ENCODE measurements at regions not wholly inside any gene's neighbourhood (a gene's known extent, or its start where the extent isn't known, plus 50 kb on each side); places are given as distances from the start of the nearest gene placed in this dataset.
"Not testable (repeated sequence)": the region's sequence is repeated elsewhere in the genome, so short reads cannot be mapped to it uniquely, and the experiment has no call there.

GRCh38 chr6:4358414-4359107 lies 223.2 kb upstream of the ECI2 start:
- Histone ChIP-seq H3K36me3 (replicated peaks; ENCODE audit: low read depth, low read length) (no peaks in the 10 kb centered on the region), H2AFZ (ENCODE audit: low read depth, low read length) (no peak overlapping the region), H3K4me1 (ENCODE audit: low read length) (peaks cover 5% of the 10 kb centered on the region), H4K20me1 (ENCODE audit: insufficient read depth, low read length) (no peaks in the 10 kb centered on the region), H3K4me2 (ENCODE audit: low read length) (no peak overlapping the region), H3K9ac (ENCODE audit: low read length) (no peak overlapping the region), H3K79me2 (ENCODE audit: low read length) (no peaks in the 10 kb centered on the region), H3K27me3 (ENCODE audit: low read depth, low read length) (no peaks in the 10 kb centered on the region), H3K4me3 (ENCODE audit: low read length) (no peak overlapping the region), H3K9me3 (ENCODE audit: insufficient read depth, low read length) (no peaks in the 10 kb centered on the region), H3K27ac (ENCODE audit: low read length) (no peak overlapping the region)
- TF ChIP-seq CTCF (IDR thresholded peaks at IDR 0.05; ENCODE audit: low read depth, low read length), result no peak
- TF ChIP-seq EZH2phosphoT487 (IDR thresholded peaks at IDR 0.05; ENCODE audit: low read depth), result no peak

DNA sequence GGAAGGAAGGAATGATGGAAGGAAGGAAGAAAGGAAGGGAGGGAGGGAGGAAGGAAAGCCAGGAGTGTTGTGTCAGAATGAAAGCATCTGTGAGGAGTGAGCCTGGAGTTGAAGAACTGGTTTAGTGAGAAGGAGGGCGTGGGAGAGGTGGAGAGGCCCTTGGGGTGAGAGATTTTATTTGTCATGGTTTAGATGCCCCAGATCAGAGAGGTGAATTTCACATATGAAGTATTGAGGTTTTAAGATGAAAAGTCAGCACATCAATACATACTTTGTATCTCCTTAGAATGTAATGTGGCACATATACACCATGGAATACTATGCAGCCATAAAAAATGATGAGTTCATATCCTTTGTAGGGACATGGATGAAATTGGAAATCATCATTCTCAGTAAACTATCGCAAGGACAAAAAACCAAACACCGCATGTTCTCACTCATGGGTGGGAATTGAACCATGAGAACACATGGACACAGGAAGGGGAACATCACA lies 222.3 kb upstream of the ECI2 start:
- not testable (repeated sequence) for H3K36me3 ChIP-seq (replicated peaks; ENCODE audit: low read depth, low read length); H3K4me2 ChIP-seq (ENCODE audit: low read length); H3K27ac ChIP-seq (ENCODE audit: low read length); H3K9ac ChIP-seq (ENCODE audit: low read length); H4K20me1 ChIP-seq (ENCODE audit: insufficient read depth, low read length); H3K79me2 ChIP-seq (ENCODE audit: low read length); H3K4me3 ChIP-seq (ENCODE audit: low read length); H3K27me3 ChIP-seq (ENCODE audit: low read depth, low read length); H3K9me3 ChIP-seq (ENCODE audit: insufficient read depth, low read length); H3K4me1 ChIP-seq (ENCODE audit: low read length); H2AFZ ChIP-seq (ENCODE audit: low read depth, low read length)

GRCh38 chr6:4356899-4357659 lies 221.7 kb upstream of the ECI2 start:
- H3K27me3 ChIP-seq (ENCODE audit: low read depth, low read length), result no peaks in the 10 kb centered on the region
- no peak overlapping the region for H3K4me2 ChIP-seq (ENCODE audit: low read length)
- H3K79me2 ChIP-seq (ENCODE audit: low read length), result no peaks in the 10 kb centered on the region

DNA sequence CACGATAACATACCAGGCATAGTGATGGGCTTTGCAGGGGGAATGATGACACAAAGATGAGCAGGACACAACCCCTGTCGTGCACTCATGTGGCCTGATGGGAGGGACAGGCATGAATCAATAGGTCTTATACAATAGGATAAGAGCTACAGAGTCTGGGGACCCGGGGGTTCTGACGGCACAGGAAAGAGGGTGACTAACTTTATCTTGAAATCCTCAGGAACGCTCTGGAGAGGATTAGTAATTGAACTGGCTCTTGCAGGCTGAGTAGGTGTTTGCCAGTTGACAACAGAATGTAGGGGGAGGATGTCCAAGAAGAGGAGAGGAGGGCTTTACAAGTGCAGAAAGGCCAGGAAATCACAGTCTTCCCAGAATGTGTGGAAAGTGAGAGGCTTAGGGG lies 219.9 kb upstream of the ECI2 start:
- TF ChIP-seq CTCF (IDR thresholded peaks at IDR 0.05; ENCODE audit: low read depth, low read length) (no peak), EZH2phosphoT487 (IDR thresholded peaks at IDR 0.05; ENCODE audit: low read depth) (no peak)
- no peaks in the 10 kb centered on the region for H4K20me1 ChIP-seq (ENCODE audit: insufficient read depth, low read length)
- no peak overlapping the region for H2AFZ ChIP-seq (ENCODE audit: low read depth, low read length)
- H3K4me1 ChIP-seq (ENCODE audit: low read length), result peaks cover under 1% of the 10 kb centered on the region; the same call in 1 of the 2 replicates
- H3K27me3 ChIP-seq (ENCODE audit: low read depth, low read length), result no peaks in the 10 kb centered on the region
- H3K79me2 ChIP-seq (ENCODE audit: low read length), result no peaks in the 10 kb centered on the region
- no peaks in the 10 kb centered on the region for H3K9me3 ChIP-seq (ENCODE audit: insufficient read depth, low read length)
- no peak overlapping the region for H3K27ac ChIP-seq (ENCODE audit: low read length)
- no peak overlapping the region for H3K9ac ChIP-seq (ENCODE audit: low read length)
- no peak overlapping the region for H3K4me3 ChIP-seq (ENCODE audit: low read length)
- H3K4me2 ChIP-seq (ENCODE audit: low read length), result no peak overlapping the region
- no peaks in the 10 kb centered on the region for H3K36me3 ChIP-seq (replicated peaks; ENCODE audit: low read depth, low read length)

More at GRCh38 chr6:4356899-4357659, 221.7 kb upstream of the ECI2 start:
- Histone ChIP-seq H2AFZ (ENCODE audit: low read depth, low read length) (no peak overlapping the region), H3K9me3 (ENCODE audit: insufficient read depth, low read length) (no peaks in the 10 kb centered on the region), H3K9ac (ENCODE audit: low read length) (no peak overlapping the region), H3K4me1 (ENCODE audit: low read length) (peaks cover 5% of the 10 kb centered on the region; the same call in 1 of the 2 replicates), H3K27ac (ENCODE audit: low read length) (no peak overlapping the region), H3K4me3 (ENCODE audit: low read length) (no peak overlapping the region), H4K20me1 (ENCODE audit: insufficient read depth, low read length) (no peaks in the 10 kb centered on the region), H3K36me3 (replicated peaks; ENCODE audit: low read depth, low read length) (no peaks in the 10 kb centered on the region)
- no peak for TF ChIP-seq EZH2phosphoT487 (IDR thresholded peaks at IDR 0.05; ENCODE audit: low read depth)
- no peak for TF ChIP-seq CTCF (IDR thresholded peaks at IDR 0.05; ENCODE audit: low read depth, low read length)
